ENCODE measurements at regions not wholly inside any gene's neighbourhood (a gene's known extent, or its start where the extent isn't known, plus 50 kb on each side); places are given as distances from the start of the nearest gene placed in this dataset.

DNA sequence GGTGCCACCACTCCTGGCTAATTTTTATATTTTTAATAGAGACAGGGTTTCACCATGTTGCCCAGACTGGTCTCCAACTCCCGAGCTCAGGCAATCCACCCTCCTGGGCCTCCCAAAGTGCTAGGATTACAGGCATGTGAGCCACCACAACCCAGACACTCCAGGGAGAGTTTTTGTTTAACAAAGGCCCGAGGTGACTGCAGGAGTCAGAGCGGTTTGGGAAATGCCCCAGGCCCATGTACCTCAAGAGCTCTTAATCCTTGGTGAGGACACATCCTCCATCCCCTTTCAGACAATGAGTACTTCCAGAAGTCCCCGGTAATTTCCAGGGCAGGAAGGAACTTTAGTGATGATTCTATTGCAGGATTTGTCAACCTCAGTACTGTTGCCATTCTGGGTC is 176.0 kb downstream of the ESRRB start:
- DNase-seq (ENCODE audit: low spot score), result no peak

GRCh38 chr14:76564471-76565422 is 188.8 kb downstream of the ESRRB start:
- peak; percentile 42 for DNase-seq (ENCODE audit: low spot score)

- no peak for DNase-seq (ENCODE audit: low spot score)
These were observed 190.5 kb downstream of the ESRRB start for GRCh38 chr14:76566439-76566838.

GRCh38 chr14:76574416-76575095 is 186.7 kb upstream of the VASH1 start:
- DNase-seq (ENCODE audit: low spot score), result no peak

DNA sequence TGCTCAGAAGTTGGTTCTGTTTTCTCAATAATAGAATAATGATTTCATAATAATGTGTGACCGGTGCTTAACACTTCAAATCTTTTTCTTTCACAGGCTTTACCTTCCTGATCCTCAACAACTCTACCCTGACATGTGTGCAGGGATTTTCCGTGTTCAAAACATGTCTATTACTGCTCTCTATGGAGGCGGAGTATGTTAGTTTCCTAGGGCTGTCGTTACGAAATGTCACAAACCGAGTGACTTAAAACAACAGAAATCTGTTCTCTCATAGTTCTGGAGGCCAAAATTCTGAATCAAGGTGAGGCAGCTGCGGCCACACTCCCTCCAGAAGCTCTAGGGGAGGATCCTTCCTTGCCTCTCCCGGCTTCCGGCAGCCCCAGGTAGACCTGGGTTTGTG is 186.2 kb upstream of the VASH1 start:
- no peak for DNase-seq (ENCODE audit: low spot score)

GRCh38 chr14:76576047-76576741 is 185.1 kb upstream of the VASH1 start:
- no peak for DNase-seq (ENCODE audit: low spot score)

DNA sequence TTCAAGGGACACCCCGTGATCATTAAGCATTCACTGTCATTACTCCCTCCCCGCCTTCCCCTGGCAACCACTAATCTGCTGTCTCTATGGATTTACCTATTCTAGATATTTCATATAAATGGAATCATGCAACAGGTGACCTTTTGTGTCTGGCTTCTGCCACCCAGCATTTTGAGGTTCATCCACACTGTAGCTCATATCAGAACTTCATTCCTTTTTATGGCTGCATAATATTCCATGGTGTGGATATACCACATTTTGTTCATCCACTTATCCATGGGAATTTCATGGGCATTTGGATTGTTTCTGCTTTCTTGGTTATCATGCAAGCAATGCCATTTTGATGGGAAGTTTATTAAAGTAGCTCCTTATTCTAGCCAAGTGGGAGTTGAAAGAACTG is 184.2 kb upstream of the VASH1 start:
- DNase-seq (ENCODE audit: low spot score), result no peak

DNA sequence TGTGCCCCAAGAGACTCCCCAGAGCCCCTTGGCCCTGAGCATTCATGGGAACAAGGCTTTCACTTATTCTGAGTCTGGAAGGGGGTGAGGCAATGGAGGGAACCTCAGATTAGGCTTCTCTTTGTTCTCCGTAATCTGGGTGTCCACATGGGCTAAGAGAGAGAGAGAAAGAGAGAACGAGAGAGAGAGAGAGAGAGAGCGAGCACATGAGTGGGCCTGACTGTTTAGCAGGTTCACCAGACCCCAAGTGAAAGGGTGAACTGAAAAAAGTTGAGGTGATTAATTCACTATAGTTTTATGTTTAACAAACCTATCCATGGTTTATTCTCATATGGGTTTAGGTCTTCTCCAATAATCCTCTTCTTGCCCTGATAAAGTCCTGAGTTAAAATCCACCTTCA is 183.4 kb upstream of the VASH1 start:
- DNase-seq (ENCODE audit: low spot score), result no peak

- no peak for DNase-seq (ENCODE audit: low spot score)
These were observed 180.9 kb upstream of the VASH1 start for GRCh38 chr14:76580399-76580798.

GRCh38 chr14:76580967-76581366 is 180.3 kb upstream of the VASH1 start:
- no peak for DNase-seq (ENCODE audit: low spot score)

DNA sequence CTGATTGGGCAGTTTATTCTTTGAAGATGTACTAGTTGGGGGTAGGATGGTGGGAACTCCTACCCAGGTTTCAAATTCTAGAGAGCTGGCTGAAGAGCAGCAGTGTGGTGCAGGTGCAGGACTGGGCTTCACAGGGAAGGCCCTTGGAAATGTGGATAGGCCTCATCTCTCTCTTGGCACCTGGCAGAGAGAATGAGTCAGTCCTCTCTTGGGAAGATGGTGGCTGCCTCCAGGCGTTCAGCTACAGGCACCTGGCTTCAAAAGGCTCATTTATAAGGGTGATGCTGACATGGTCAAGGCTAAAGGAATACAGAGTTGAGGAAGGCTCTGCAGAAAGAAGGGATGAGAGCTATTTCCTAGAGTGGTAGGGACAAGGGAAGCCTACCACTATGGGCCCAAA is 179.7 kb upstream of the VASH1 start:
- DNase-seq (ENCODE audit: low spot score), result no peak

- DNase-seq (ENCODE audit: low spot score), result no peak
These were observed 178.8 kb upstream of the VASH1 start for GRCh38 chr14:76582447-76582846.

DNA sequence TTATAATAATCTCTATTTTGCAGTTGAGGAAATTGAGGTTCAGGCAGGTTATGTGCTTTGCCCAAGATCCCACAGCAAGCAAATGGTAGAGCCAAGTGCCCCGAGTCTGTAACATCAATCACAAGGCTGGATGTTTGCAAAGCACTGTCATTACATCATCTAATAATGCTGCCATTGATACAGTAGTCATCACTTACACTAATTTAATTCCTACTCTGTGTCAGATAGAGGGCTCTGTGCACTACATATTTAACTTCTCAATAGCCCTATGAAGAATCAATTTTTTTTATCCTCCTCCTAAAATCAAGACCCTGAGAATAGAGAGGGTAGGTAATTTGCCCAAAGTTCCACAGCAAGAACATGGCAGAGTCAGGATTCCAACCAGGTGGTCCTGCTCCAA is 178.1 kb upstream of the VASH1 start:
- no peak for DNase-seq (ENCODE audit: low spot score)

GRCh38 chr14:76583805-76584204 is 177.5 kb upstream of the VASH1 start:
- DNase-seq (ENCODE audit: low spot score), result no peak

DNA sequence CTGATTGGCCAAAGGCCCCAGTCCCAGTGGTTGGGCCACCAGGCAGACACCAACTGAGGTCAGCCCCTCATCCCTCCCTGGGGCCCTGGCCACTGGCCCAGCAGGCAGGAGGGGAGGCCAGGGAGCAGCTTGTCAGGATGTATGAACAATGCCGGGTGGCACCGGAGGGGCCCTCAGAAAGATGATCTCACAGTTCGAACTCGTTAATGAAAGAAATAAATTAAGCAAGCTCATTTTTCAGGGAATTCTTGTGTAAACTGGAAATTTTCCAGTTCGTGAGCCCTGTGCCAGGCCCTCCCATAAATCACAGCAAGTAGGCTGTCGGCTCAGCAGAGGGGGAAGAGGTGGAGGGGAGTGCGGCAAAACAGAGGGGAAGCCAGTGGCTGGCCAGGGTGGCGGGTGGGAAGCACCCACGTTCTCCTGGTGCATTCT is 177.0 kb upstream of the VASH1 start:
- no peak for DNase-seq (ENCODE audit: low spot score)

- DNase-seq (ENCODE audit: low spot score), result no peak
These were observed 175.7 kb upstream of the VASH1 start for GRCh38 chr14:76585616-76586015.

DNA sequence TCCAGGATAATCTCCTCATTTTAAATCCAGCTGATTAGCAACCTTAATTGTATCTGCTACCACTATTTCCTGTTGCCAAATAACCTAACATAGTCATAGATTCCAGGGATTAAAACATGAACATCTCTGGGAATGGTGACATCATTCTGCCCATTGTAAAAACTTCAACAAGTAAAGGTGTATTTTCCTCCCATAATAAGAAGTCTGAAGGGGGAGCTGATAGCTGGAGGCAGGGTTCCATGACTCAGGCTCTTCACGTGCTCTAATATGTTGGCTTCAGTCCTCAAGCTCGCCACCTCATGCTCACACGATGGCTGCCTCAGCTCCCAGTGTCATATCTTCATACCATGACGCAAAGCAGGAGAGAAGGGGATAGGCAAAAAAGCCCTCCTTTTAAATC is 172.0 kb upstream of the VASH1 start:
- DNase-seq (ENCODE audit: low spot score), result no peak

DNA sequence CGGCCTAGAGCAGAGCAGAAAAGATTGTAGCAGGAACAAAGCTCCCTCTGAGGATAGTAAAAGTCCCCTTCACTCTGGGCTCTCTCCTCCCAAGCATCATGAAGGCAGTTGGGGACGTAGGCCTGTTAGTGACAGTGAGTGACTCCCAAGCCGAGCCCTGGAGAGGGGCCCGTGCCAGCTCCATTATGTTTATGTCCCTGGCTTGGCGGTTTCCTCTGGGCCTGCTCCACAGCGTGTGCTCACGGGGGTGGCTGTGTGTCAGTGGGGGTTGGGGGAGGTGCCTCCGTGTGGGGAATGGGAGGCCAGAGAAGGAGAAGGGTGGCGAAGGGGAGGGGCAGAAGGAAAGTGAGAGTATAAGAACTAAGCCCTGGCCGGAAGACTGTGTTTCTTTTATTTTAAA is 170.0 kb upstream of the VASH1 start:
- DNase-seq (ENCODE audit: low spot score), result no peak

GRCh38 chr14:76595266-76595665 is 166.0 kb upstream of the VASH1 start:
- DNase-seq (ENCODE audit: low spot score), result no peak

DNA sequence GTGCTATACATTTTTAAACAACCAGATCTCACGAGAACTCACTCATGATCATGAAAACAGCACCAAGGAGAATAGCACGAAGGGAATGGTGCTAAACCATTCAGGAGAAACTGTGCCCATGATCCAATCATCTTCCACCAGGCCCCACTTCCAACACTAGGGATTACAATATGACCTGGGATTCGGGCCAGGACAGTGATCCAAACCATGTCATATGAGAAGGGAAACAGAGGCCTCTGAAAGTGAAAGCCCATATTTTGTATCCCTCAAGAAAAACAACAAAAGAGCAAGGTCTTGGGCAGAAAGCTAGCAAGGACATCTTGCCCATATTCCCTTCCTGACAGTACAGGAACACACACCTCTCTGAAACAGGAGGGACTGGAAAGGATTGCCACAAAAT is 163.9 kb upstream of the VASH1 start:
- DNase-seq (ENCODE audit: low spot score), result no peak

DNA sequence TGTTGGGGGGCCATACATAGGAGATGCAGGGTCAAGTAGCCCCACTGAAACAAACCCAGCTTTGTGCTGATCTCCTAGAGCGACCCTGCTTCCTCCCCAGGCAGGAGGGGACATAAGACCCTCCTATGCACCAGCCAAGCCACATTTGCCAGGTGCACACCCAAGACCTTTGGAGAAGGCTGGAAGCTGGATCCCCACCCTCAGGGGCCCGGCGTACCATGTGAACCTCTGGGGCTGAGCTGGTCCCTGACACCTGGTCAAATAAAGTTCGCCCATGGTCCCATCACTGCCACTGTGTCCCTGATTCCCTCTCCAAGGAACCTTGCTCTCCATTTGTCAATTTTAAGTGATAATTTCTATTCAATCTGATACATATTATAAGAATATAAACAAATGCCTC is 162.1 kb upstream of the VASH1 start:
- no peak for DNase-seq (ENCODE audit: low spot score)

- DNase-seq (ENCODE audit: low spot score), result no peak
These were observed 161.5 kb upstream of the VASH1 start for GRCh38 chr14:76599559-76600287.
